ENCODE measurements at regions not wholly inside any gene's neighbourhood (a gene's known extent, or its start where the extent isn't known, plus 50 kb on each side); places are given as distances from the start of the nearest gene placed in this dataset.

DNA sequence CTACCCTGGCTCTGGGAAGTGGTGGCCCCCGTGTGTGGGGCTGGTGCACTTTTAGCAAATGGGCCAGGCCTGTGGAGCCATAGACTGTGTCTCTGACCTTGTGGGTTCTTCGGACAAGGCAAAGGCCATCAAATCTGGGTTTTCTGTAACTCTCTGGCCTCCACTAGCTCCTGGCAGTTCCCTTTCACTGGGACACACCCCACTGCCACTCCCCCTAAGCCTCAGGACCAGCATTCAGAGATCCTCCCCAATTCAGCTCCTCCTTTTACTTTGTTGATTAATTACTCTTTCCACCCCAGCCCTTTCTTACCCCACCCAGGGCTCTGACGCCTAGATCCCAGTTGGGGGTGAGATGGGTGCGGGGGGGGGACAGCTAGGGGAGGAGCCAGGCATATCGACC, 53.9 kb upstream of the IRX3 start:
- no peak overlapping the region for H3K4me3 ChIP-seq (ENCODE audit: low read depth, low read length)
- TF ChIP-seq, protein P1, sequence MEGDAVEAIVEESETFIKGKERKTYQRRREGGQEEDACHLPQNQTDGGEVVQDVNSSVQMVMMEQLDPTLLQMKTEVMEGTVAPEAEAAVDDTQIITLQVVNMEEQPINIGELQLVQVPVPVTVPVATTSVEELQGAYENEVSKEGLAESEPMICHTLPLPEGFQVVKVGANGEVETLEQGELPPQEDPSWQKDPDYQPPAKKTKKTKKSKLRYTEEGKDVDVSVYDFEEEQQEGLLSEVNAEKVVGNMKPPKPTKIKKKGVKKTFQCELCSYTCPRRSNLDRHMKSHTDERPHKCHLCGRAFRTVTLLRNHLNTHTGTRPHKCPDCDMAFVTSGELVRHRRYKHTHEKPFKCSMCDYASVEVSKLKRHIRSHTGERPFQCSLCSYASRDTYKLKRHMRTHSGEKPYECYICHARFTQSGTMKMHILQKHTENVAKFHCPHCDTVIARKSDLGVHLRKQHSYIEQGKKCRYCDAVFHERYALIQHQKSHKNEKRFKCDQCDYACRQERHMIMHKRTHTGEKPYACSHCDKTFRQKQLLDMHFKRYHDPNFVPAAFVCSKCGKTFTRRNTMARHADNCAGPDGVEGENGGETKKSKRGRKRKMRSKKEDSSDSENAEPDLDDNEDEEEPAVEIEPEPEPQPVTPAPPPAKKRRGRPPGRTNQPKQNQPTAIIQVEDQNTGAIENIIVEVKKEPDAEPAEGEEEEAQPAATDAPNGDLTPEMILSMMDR (IDR thresholded peaks at IDR 0.05; ENCODE audit: insufficient read depth, low read depth, low read length, missing control alignments): no peak
- DNase-seq (ENCODE audit: low read depth): no peak

DNA sequence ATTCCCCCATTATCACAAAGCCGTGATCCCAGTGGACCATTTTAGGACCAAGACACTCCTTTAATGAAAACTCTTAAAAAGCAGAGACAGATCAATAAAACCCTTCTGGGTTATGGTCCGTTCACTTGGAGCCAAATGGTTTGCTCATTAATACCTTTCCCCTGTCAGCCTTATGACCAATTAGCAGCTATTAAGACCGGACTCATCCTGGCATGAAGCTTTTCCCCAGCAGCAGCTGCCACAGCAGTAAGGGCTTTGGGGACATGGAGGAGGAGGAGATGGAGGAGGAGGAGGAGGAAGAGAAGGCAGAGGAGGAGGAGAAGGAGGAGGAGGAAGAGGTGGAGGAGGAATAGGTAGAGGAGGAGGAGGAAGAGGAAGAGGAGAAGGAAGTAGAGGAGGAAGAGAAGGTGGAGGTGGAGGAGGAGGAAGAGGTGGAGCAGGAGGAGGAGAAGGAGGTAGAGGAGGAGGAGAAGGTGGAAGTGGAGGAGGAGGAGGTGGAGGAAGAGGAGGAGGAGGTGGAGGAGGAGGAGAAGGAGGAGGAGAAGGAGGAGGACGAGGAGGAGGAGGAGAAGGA, 50.1 kb upstream of the IRX3 start:
- DNase-seq (ENCODE audit: low read depth): no peak
- H3K4me3 ChIP-seq (ENCODE audit: low read depth, low read length): no peak overlapping the region
- TF ChIP-seq, protein P1 (IDR thresholded peaks at IDR 0.05; ENCODE audit: insufficient read depth, low read depth, low read length, missing control alignments): no peak
